LHCN-M2 (cell line): ENCODE measurements at regions not wholly inside any gene's neighbourhood (a gene's known extent, or its start where the extent isn't known, plus 50 kb on each side); places are given as distances from the start of the nearest gene placed in this dataset.
A peak's percentile ranks its signal among the peaks of the same experiment; 100 is the strongest.
"Not testable (repeated sequence)": the region's sequence is repeated elsewhere in the genome, so short reads cannot be mapped to it uniquely, and the experiment has no call there.

Experiments used
- DNase-seq: peaks from one replicate; pipeline ENCODE4 v3.0.0-alpha.2; 2012; ENCODE audit warnings: low read depth

DNA sequence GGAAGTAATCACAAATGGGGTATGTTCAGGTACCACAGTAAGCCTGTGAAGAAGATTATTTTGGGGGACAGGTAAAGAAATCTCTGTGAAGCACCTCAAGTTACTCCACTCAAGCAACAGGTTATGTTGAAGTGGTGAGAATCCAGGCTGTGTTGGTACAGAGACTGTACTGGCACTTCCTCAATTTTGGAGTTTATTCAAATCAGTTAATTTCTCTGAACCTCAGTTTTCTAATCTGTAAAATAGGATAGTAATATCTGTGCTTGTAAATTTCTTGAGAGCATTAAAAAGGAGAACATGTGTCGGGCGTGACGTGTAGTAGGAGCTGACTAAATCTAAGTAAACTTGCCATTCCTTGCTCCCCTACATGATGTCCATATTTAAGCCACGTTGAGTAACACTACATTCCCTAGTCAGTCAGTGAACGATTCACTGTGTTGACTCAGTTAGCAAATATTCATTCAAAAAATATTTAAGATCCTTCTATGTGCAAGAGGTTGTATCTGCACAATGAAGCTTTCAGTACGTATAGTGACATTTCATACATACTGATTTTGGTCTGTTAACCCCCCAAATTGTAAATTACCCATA is 504.2 kb downstream of the ZEB2 start:
- DNase-seq: peak; percentile 45

DNA sequence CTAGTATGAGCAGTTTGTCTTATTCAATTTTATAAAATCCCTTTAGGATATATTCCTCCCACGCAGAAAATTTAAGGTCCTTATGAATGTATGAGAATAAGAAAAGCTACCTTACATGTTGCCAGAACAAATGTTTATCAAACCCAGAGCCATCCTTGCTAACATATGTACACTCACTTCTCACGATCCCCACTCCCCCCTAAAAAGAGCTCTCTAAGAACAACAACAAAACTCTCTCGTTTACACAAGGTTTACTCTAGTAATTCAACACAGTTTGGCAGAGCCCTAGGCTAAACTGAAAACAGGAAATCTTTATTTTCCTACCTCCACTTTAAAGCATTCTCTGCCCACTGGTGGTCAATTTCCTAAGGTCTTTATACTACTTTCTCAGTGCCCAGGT is 504.9 kb downstream of the ZEB2 start:
- DNase-seq: no peak

DNA sequence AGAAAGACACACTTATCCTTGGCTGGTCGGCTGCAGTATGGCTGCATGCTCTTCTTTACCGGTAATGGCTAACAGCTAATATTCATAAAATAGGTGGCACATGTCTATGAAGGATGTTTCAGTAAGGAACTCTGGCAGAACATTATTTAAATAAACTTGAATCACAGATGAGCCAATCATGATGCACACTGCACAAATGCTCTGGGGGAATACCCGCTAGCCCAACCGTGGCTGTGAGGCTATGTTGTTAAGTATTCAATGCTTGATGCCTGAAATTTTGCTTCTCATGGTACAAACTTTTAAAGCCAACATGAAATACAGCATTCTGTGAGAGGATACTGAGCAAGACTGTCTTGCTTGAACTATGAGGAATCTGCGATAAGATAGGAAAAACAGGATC is 505.8 kb downstream of the ZEB2 start:
- peak; percentile 22 for DNase-seq

DNA sequence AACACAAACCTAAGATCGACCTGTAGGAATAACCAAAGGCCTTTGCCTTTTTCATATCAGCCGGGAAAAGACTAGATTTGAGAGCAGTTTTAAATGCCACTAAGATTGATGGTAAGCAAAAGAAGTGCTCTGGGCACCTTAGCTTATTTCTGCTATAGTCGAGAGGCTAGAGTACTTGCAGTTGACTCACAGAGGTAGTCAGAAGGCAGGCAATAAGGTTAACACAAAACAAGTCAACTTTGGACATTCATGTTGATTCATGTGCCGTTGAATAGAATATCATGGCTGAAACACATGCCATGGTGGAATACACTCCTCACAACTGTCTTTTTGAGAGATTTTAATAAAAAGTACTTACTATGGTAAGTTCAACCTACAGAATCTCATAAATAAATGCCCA is 507.6 kb downstream of the ZEB2 start:
- no peak for DNase-seq

DNA sequence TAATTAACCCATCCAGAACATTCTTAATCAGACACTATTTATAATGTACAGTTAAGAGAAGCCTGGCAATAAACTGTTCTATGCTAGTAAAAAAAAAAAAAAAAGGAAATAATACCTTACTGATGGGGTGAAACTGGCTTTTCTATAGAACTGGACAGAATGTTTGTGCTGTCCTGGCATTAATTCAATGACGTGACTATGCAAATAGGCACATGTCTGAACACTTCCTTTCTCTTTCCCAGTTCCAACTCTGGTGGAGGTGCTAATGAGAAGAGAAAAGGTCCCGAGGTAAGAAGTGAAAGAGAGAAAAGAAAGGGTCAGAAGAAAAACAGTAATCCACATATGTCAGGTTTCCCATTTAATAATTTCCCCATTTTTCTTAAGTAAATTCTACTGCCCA is 508.4 kb downstream of the ZEB2 start:
- no peak for DNase-seq

DNA sequence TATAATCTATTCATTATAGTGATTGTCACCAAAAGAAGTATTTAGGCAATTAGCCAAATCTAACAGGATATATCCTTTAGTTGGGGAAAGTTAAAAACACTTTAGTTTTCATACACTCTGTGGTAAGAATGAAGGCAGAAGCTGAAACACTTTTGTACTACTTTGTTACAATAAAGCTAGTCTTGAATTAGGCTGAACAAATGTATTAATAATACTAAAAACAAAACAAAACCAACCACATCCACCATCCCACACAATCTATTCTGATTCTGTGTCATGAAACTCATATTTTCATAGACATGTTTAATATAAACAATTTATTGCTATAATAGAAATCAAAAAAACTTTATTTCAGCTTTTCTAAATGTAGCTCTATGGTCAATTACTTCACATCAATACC is 508.8 kb downstream of the ZEB2 start:
- DNase-seq: no peak

DNA sequence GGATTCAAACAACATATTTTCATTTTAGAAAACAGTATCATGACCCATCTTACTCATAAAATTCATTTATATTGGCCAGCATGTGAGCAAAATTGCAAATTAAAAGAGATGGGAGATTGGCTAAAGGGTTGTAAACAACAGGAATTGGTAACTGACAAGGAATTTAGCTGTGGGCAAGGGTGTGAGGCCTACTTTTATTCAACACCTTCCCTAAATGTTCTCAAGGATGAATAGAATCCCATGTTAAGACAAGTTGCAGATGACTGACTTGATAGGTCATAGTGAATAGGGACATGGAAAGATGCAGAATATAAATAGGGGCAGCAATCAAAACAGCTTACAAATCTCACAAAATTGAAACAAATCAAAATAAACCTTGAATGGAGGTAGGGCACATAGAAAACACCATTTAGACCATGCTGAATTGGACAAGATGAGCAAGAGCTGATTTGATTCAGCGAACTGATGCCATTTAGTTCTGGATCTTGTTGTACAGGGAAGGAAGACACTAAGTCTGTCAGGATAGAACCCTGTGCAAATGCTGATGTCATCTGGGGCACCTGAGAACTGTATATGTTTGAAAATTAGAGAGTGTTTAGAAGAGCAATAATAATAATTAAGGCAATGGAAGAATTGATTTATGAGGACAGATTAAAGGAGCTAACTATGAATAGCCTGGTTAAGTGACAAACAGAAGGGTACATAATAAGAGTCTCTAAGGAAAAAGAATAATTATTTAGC is 509.7 kb downstream of the ZEB2 start:
- DNase-seq: no peak

DNA sequence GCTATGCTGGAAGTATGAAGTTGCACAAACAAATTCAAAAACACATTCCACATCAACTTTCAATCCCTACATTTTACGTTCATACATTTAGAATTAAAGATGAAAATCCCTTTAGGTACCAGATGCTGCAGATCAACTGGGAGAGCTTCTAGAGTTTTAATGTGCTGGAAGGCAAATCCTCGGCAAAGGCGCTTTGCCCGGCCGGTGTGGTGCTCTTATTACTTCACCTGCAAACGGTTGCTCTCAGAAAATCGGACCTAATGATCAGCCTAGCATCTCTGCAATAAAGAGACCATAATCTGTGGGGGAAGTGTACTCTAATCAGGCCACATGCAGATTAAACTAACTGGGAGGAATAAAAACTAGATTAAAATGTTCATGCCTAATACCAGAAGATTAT is 513.8 kb downstream of the ZEB2 start:
- no peak for DNase-seq

DNA sequence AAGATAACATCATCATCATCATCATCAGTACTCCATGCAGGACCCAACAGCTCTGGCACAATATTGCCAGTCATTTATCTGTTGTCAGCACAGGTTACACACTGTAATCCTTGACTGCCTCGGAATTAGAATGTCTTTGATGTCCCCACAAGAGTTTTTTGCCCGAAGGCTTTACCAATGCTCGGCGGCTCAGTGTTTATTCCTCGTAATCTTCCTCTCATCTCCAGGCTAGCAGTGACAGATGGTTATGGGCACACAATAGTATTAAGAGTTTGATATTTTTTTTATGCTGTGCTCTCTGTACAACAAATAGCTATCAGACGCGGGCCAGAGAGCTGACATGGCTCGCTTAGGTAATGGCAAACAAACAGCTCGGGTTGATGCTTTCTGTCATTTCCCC is 515.2 kb downstream of the ZEB2 start:
- no peak for DNase-seq

DNA sequence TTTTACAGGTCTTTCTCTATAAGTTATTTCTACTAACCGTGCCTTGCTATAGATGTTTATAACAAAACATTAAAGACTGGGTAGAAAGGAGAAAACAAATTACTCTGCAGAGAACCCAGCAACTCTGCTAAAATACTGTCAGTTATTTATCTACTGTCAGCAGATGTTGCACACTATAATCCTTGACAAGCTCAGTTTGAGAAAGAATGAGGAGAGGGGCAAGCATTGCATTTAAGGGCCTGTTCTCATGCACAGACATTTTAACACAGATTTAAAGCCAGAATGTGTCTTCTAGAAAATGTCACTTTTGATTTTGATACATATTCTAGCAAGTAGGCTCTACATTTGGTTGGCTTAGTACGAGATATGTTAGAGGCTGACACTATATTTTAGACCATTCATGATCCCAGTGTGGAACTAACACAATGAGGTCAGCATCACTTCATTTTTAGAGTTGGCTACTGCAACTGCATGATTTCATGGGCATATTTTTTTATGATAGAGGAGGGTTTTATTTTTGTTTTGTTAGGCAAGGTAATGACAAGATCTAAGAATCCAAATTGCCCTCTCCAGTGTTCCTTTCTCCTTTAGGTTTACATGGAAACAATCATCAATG is 516.4 kb downstream of the ZEB2 start:
- no peak for DNase-seq

DNA sequence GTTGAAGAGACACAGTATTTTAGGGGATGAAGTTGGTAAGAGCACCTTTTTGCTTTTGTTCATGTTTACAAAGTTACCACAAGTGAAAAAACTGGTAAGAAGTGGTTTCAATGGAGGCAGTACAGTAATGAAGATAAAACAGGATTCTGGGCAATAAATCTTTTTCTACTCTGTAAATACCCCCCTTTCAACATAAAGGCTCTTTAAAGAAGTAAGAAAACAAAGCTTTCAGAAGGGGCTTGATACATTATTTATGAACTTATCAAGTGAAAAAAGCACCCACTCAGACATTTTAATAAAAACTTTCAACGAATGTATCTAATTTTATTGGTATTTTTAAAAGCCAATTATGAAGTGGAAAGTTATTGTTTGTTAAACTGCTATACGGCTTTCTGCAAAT is 522.9 kb downstream of the ZEB2 start:
- no peak for DNase-seq

DNA sequence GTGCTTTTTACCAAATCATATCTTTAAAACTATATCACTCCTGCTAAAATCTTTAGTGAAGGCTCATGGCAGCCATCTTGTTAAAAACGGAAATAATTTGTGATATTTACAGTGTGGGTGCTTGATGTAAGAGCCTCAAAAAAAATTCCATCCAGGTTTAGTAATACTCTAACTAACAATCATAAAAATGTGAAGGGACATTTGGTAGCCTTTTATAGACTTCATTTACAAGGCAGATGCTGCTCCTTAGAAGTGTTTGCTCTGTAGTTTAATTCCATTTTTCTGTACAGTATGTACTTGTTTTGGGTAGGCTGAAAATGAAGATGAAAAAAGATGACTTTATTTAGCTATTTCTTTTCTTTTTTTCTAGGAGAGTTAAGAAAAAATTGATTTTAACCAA is 525.0 kb downstream of the ZEB2 start:
- DNase-seq: no peak

DNA sequence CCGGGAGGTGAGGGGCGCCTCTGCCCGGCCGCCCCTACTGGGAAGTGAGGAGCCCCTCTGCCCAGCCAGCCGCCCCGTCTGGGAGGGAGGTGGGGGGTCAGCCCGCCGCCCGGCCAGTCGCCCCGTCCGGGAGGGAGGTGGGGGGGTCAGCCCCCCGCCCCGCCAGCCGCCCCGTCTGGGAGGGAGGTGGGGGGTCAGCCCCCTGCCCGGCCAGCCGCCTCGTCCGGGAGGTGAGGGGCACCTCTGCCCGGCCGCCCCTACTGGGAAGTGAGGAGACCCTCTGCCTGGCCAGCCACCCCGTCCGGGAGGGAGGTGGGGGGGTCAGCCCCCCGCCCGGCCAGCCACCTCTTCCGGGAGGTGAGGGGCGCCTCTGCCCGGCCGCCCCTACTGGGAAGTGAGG is 528.3 kb downstream of the ZEB2 start:
- not testable (repeated sequence) for DNase-seq

DNA sequence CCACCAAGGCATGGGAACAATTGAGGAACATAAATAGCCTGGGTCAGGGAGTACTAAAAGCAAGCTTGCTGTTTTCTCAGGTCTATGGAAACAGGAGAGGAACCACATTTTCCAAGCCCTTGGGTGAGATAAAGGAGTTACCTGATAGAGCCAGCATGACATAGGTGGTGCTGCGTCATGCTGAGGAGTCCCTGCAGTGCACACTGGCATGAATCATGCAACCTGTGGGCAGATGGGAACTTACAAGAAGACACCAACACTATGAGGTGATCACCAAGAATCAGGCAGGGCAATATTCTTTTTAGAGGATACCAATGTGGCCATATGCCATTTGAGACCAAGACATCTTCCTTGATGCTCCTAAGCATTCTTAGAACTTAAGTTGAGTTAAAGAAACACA is 531.8 kb downstream of the ZEB2 start:
- no peak for DNase-seq

DNA sequence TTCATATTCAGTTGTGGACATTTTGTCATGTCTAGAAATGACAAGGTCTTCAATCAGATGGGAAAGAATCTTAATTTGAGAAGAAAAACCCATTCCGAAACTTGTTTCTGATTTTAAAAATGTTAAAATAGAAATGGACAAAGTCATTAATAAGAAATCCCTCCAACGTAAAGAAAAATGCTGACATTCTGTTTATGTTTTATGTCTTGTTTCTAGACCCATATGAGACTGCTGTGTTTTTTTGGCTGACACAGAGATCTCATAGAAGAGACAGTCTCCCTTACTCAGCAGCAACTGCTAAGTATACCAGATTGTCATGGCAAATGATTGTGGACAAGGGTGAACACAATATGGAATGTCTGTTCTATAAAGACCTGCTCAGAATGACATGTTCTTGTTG is 538.5 kb downstream of the ZEB2 start:
- no peak for DNase-seq

DNA sequence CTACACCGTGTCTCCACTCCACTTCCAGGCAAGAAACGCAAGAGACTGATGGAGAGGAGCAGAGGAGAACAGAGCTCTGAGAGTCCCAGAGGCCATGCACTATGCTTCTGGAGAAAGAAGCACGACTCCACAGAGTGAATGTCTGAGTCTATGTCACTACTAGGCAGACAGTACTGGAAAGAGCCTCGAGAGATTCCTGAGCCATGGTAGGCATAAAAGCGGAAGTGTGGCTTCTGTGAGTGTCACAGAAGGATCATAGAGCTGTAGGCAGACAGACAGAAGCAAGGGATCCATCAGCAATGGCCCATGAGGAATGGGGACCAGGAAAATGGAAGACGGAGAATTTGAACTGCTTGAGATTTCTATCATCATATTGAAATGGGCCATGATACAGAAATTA is 542.6 kb downstream of the ZEB2 start:
- DNase-seq: no peak

DNA sequence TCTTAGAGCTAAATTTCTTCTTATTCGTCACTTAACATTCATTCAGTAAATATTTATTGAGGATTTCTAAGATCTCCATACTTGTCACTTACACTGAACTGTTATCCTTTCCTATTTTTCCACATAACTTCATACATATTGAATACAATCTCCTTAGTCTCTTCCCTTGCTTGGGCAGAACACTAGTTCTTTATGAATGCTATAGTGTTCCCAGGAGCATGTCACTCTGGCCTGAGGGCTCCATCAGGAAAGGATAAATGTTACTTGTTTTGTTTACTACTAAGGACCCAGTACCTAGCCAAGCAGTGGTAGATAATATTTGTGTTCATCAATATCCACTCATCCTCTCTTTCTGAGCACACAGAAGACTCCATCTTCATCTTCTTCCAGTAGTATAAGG is 544.7 kb downstream of the ZEB2 start:
- no peak for DNase-seq

DNA sequence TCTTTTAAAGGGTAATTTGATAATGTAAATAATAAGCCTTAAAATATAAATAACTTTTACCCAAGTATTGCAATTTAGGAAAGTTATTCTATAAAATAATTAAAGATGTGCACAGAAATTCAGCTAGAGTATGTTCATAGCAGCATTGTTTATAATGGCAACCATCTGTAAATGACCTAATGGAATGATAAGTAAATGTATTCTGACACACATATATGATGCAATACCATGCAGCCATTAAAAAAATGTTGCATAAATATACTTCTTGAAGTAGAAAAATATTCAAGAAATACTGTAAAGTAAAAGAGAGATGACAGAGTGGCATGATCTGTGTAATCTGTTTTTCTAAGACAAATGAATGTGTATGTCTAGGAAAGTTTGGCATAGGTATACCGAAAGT is 545.7 kb downstream of the ZEB2 start:
- DNase-seq: no peak

DNA sequence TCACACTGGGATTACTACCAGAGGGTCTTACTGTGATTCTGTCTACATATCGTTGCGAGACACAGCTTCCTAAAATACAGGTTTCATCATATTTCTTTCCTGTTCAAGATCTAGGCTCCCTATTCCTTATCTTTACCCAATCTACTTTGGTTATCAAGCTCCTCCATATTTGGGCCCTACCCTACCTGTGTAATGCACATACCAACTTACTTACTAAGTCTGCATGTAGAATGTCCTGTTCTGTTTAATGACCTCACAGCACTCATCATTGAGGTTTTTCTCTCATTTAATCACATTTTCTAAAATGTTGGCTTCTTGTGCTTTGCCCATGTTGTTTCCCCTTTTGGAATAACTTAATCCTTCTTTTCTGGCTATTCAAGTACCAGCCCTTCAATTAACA is 551.1 kb downstream of the ZEB2 start:
- no peak for DNase-seq

DNA sequence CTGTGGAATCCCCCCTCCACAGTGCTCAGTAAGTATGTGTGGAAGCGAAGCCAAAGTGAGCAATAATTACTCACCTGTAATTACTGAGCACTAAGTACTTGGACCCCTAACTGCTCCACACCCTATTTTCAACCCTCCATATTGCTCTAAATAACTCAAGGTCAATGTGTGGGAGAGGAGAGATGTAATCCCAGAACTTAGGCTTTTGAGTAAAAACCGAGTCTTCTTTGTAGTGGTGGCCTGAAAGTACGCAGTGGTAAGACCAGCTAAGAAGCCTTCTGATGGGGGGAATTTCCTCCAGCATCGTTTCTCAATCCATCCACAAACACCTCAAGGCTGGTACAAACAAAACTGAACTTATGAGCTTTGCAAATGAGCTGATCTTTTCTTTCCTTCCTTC is 551.6 kb downstream of the ZEB2 start:
- no peak for DNase-seq

DNA sequence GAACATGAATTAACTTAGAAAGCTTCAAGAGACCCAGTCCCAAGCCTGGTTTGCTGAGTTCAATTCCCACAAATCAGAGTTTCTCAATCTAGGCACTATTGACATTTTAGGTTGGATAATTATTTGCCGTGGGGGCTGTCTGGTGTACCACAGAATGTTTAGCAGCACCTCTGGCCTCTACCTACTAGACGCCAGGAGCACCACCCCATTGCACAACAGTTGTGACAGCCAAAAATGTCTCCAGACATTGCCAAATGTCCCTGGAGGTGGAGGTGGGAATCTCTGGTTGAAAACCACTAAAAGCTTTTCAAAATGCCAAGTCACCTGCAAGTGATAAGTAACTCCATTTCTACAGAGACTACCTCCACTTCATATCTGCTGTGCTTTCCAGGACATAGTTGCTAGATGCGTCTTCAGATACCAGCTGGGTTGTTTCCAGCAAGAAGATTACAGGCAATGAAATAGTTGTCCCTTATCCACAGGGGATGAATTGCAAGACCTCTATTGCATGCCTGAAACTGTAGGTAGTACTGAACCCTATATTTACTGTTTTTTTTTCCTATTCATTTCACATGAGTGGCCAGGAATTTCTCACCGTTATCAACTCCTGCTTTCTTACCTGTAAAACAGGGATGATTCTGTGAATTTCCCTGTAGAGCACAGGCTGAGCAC is 554.3 kb downstream of the ZEB2 start:
- no peak for DNase-seq

DNA sequence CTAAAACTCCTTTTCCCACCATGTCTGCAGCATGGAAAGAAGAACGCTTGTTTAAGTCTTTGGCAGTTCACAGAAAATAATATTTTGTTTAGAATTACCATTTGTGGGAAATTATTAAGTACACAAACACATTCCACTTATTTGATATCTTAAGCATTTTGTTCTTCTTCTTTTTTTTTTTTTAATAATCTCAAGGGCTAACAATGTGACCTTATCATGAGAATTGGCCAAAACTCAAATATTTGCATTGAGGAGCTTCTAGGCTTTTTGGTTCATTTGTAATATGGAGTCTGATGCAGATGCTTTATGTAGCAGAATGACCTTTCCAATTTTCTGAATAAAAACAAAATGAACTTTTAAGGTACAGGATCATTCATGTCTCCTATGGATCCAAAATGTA is 555.0 kb downstream of the ZEB2 start:
- DNase-seq: no peak

DNA sequence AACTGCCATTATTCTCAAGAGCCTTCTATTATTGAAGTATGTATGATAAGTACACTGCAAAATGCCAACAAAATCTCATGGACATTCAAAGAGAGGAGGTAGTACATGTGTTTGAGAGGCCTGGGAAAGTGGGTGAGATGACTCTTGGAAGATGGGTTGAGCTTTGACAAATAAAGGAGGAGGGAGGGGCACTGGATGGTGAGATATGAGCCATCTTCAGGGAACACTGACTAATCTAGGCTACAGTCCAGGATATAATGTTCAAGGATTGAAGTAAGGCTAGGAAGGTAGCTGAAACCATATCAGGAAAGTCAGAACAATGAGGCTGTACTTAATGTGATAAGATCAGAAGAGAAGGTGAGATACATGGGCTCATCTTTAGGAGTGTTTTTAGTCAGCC is 559.7 kb downstream of the ZEB2 start:
- DNase-seq: peak; percentile 50
